PC-9 (cell line): ENCODE measurements at regions not wholly inside any gene's neighbourhood (a gene's known extent, or its start where the extent isn't known, plus 50 kb on each side); places are given as distances from the start of the nearest gene placed in this dataset.

Source experiments
- BruUV-seq: library from RNA; stranded (reverse); fragments of 400-500 nt; replicated peaks from 2 replicates; lab custom pipeline; 2021; lab: Mats Ljungman, UMichigan
- CTCF ChIA-PET: fragments of 300-600 bp; sonication (Branson Sonifier 250); formaldehyde crosslinking; loops from one replicate; lab custom pipeline; 2022; ENCODE audit warnings: antibody characterized with exemption; lab: Charles Lee
- POLR2A ChIA-PET: fragments of 300-600 bp; sonication (Branson Sonifier 250); formaldehyde crosslinking; loops from one replicate; lab custom pipeline; 2022; ENCODE audit warnings: antibody characterized with exemption; ENCODE audit not compliant: unreplicated experiment; lab: Charles Lee
- DNase-seq, 2 experiments: peaks; one replicate each; pipeline versions ENCODE4 v3.0.0 to v3.0.0-alpha.2; 2015 to 2022; ENCODE audit warnings: mixed read lengths in 1 of 2
- H2AFZ ChIP-seq: fragments of 200-600 bp; sonication (generic); 2 replicates; pipeline ENCODE4 v1.8.1; 2017; ENCODE audit warnings: antibody characterized with exemption
- H3F3A ChIP-seq: fragments of 200-600 bp; sonication (generic); 2 replicates; pipeline ENCODE4 v1.8.1; 2017; ENCODE audit warnings: antibody characterized with exemption, mild to moderate bottlenecking, low read depth; ENCODE audit not compliant: insufficient read depth
- H3K27ac ChIP-seq: fragments of 200-600 bp; sonication (generic); 2 replicates; pipeline ENCODE4 v1.6.1; 2016; ENCODE audit warnings: mixed run types
- H3K27me3 ChIP-seq: fragments of 200-600 bp; sonication (generic); 2 replicates; pipeline ENCODE4 v1.6.1; 2016; ENCODE audit warnings: low read depth, mixed run types; ENCODE audit not compliant: insufficient read depth
- H3K36me3 ChIP-seq: fragments of 200-600 bp; sonication (generic); 2 replicates; pipeline ENCODE4 v1.6.1; 2016; ENCODE audit warnings: low read depth, mixed run types
- H3K4me1 ChIP-seq: fragments of 200-600 bp; sonication (generic); replicated peaks from 2 replicates; pipeline ENCODE4 v1.6.1; 2016; ENCODE audit warnings: mixed run types; ENCODE audit not compliant: insufficient read depth
- H3K4me2 ChIP-seq: fragments of 200-600 bp; sonication (generic); 2 replicates; pipeline ENCODE4 v1.6.1; 2017; ENCODE audit warnings: mixed run types
- H3K4me3 ChIP-seq: fragments of 200-600 bp; sonication (generic); 2 replicates; pipeline ENCODE4 v1.6.1; 2016; ENCODE audit warnings: mixed run types
- H3K79me2 ChIP-seq: fragments of 200-600 bp; sonication (generic); 2 replicates; pipeline ENCODE4 v1.6.1; 2017; ENCODE audit warnings: low read depth, mixed run types
- H3K9me2 ChIP-seq: fragments of 200-600 bp; sonication (generic); 2 replicates; pipeline ENCODE4 v1.8.1; 2017; ENCODE audit warnings: mild to moderate bottlenecking; ENCODE audit not compliant: insufficient read depth
- H3K9me3 ChIP-seq: fragments of 200-600 bp; sonication (generic); 2 replicates; pipeline ENCODE4 v1.8.1; 2016; ENCODE audit warnings: low read depth; ENCODE audit not compliant: insufficient read depth
- H4K20me1 ChIP-seq: fragments of 200-600 bp; sonication (generic); 2 replicates; pipeline ENCODE4 v1.8.1; 2017; ENCODE audit not compliant: insufficient read depth
- EZH2 ChIP-seq: fragments of 200-600 bp; sonication (generic); IDR thresholded peaks from 2 replicates; pipeline ENCODE4 v1.8.0; 2017; ENCODE audit warnings: antibody characterized with exemption, low read depth
- intact Hi-C: fragments of 100-400 bp; cut with micrococcal nuclease; formaldehyde crosslinking; loops from one replicate; pipeline ENCODE4 v1.10.0; 2022; ENCODE audit not compliant: unreplicated experiment
- TF ChIP-seq, protein P1 (sequence below): fragments of 200-600 bp; sonication (generic); conservative IDR thresholded peaks from 2 replicates; pipeline ENCODE4 v1.6.1; 2017; ENCODE audit warnings: mixed run types, antibody characterized with exemption, mild to moderate bottlenecking, moderate library complexity

DNA sequence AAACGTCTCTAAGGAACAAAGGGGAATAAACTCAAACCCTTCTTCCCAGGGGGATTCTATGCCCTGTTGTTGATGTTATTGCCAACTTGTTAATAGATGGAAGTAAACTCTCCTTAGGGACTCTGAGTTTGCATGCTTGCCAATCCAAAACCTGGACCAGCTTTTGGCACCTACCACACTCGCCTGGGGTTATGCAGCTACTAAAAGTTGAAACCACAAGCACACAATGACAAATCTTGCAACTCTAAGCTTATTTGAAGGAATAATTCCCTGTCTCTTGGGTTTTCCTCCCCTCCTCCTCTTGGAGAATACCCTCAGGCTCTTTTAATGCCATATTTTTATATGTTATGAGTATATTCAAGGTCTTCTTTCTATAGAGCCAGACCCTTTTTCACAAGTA, 484.1 kb downstream of the FBXO15 start:
- Histone ChIP-seq H4K20me1 (no peaks in the 10 kb centered on the region), H3K4me2 (no peak overlapping the region)
- no peak for DNase-seq

DNA sequence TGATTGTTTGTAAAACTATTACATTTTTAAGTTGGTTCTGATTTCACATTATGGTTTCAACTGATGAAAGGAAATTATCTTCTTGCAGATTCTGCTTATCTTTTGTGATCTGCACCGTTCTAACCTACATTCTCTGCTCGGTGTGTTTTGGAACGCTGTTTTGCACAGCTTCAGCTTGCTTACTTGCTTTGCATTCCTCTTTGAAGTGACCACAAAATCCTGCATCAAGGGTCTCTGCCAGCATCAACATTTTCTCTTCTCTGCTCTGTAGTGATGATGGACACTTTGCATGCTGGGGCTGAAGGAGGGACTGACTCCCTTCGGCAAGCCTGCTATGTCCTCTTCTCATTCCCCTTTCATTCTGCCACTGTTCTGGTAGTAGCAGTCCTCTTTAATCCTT, 485.2 kb downstream of the FBXO15 start:
- ChIA-PET CTCF (no interaction called here), POLR2A (no interaction called here)
- no peaks in the 10 kb centered on the region for H3K9me2 ChIP-seq
- H3K36me3 ChIP-seq, result no peaks in the 10 kb centered on the region
- no TSS peak for BruUV-seq
- H3K4me1 ChIP-seq, result no peaks in the 10 kb centered on the region
- no peaks in the 10 kb centered on the region for H3K9me3 ChIP-seq
- no peaks in the 10 kb centered on the region for H3K27me3 ChIP-seq
- no peak overlapping the region for H2AFZ ChIP-seq
- no peak overlapping the region for H3K4me2 ChIP-seq
- no peaks in the 10 kb centered on the region for H3F3A ChIP-seq
- no peak overlapping the region for H3K27ac ChIP-seq
- H4K20me1 ChIP-seq, result no peaks in the 10 kb centered on the region
- no peak for DNase-seq
- no peak overlapping the region for H3K4me3 ChIP-seq
- TF ChIP-seq, protein P1, sequence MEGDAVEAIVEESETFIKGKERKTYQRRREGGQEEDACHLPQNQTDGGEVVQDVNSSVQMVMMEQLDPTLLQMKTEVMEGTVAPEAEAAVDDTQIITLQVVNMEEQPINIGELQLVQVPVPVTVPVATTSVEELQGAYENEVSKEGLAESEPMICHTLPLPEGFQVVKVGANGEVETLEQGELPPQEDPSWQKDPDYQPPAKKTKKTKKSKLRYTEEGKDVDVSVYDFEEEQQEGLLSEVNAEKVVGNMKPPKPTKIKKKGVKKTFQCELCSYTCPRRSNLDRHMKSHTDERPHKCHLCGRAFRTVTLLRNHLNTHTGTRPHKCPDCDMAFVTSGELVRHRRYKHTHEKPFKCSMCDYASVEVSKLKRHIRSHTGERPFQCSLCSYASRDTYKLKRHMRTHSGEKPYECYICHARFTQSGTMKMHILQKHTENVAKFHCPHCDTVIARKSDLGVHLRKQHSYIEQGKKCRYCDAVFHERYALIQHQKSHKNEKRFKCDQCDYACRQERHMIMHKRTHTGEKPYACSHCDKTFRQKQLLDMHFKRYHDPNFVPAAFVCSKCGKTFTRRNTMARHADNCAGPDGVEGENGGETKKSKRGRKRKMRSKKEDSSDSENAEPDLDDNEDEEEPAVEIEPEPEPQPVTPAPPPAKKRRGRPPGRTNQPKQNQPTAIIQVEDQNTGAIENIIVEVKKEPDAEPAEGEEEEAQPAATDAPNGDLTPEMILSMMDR, result no peak
- no peak for TF ChIP-seq EZH2
- intact Hi-C loops, result no loop called here
- H3K79me2 ChIP-seq, result no peaks in the 10 kb centered on the region

More for the DNA sequence above, 484.1 kb downstream of the FBXO15 start:
- TF ChIP-seq EZH2, result no peak
- TF ChIP-seq, protein P1, result no peak
- intact Hi-C loops, result no loop called here
- Histone ChIP-seq H3K36me3 (no peaks in the 10 kb centered on the region), H3K4me3 (no peak overlapping the region), H3K27ac (no peak overlapping the region), H3K79me2 (no peaks in the 10 kb centered on the region), H3K4me1 (no peaks in the 10 kb centered on the region), H3K9me3 (no peaks in the 10 kb centered on the region), H2AFZ (no peak overlapping the region), H3K27me3 (no peaks in the 10 kb centered on the region), H3F3A (no peaks in the 10 kb centered on the region), H3K9me2 (no peaks in the 10 kb centered on the region)
- POLR2A ChIA-PET, result no interaction called here
- CTCF ChIA-PET, result no interaction called here
- no TSS peak for BruUV-seq

DNA sequence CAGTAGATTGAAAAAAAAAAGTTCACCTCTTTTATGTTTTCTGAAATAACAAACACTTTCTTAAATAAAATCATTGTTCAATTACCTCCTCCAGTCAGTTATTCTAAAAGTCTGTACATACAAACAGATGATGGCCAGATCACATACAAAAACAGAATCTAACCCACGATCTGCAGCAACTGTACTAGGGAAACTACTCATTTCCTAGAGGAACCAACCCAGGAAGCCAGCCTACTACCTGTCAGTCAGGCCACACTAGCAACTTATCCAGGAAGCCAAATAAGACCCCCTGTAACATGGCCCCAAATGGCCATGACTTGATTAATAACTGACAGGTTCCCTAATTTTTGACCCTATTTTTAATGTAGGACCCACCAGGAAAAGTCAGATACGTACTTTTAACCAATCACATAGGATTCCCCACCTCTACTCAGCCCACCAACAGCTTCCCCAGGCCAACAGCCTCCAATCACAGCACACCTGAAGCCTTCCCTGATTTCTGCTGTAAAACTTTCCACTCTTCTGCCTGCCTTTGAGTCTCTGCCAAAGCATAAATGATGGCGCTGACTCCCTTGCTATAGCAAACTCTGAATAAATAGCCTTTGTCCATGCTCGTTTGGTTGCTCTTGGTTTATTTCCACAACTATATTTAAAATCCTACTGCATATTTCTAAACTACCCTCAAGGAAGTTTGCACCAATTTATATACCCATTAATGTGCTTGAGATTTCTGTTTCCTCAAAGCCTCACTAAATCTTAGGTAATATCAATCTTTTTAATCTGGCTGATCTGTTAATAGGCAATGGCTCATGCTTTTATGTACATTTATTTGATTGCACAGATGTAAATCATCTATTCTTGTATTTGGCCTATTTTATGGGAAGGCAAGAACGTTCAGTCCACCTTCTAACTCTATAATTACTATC, 486.4 kb downstream of the FBXO15 start:
- Histone ChIP-seq H3K27me3 (no peaks in the 10 kb centered on the region), H3K4me2 (no peak overlapping the region), H3K36me3 (no peaks in the 10 kb centered on the region), H3F3A (no peaks in the 10 kb centered on the region), H3K79me2 (no peaks in the 10 kb centered on the region), H3K4me1 (no peaks in the 10 kb centered on the region), H3K9me3 (no peaks in the 10 kb centered on the region), H4K20me1 (no peaks in the 10 kb centered on the region), H3K4me3 (no peak overlapping the region), H2AFZ (no peak overlapping the region), H3K27ac (no peak overlapping the region), H3K9me2 (no peaks in the 10 kb centered on the region)
- no peak for DNase-seq
- intact Hi-C loops, result no loop called here
- ChIA-PET CTCF (no interaction called here), POLR2A (no interaction called here)
- TF ChIP-seq EZH2, result no peak
- TF ChIP-seq, protein P1, result no peak
- BruUV-seq, result no TSS peak
